Aorta (tissue), 5 donors: ENCODE measurements at regions not wholly inside any gene's neighbourhood (a gene's known extent, or its start where the extent isn't known, plus 50 kb on each side); places are given as distances from the start of the nearest gene placed in this dataset.

ENCODE experiments used
- ATAC-seq: fragments of 200-7000 bp; cut with Tn5 transposase; one replicate; pipeline ENCODE4 v1.9.1; 2022; ENCODE audit warnings: moderate library complexity; ENCODE audit not compliant: low FRiP score
- DNase-seq, 2 donors: peaks; one replicate each; pipeline ENCODE4 v3.0.0-alpha.2; 2020
- H3K27ac ChIP-seq, 2 donors: one replicate each; pipeline ENCODE4 v1.5.1; 2013; ENCODE audit warnings: low read length in 2 of 2, mild to moderate bottlenecking in 2 of 2, moderate library complexity in 2 of 2, control low read depth in 1 of 2, inconsistent platforms in 1 of 2, low read depth in 1 of 2
- H3K27me3 ChIP-seq, 2 donors: one replicate each; pipeline ENCODE4 v1.6.1; 2013; ENCODE audit warnings: control low read depth in 1 of 2, low read length in 1 of 2, mild to moderate bottlenecking in 1 of 2, moderate library complexity in 1 of 2; ENCODE audit not compliant: insufficient read depth in 2 of 2, control insufficient read depth in 1 of 2
- H3K36me3 ChIP-seq, 2 donors: one replicate each; pipeline ENCODE4 v1.6.1; 2013; ENCODE audit warnings: control low read depth in 1 of 2, low read length in 1 of 2, mild to moderate bottlenecking in 1 of 2; ENCODE audit not compliant: insufficient read depth in 2 of 2, control insufficient read depth in 1 of 2
- H3K4me1 ChIP-seq, 2 donors: one replicate each; pipeline ENCODE4 v1.6.1; 2013; ENCODE audit warnings: low read length in 2 of 2, control low read depth in 1 of 2, mild to moderate bottlenecking in 1 of 2, moderate library complexity in 1 of 2; ENCODE audit not compliant: insufficient read depth in 2 of 2, control insufficient read depth in 1 of 2
- H3K4me3 ChIP-seq, 2 donors: one replicate each; pipeline ENCODE4 v1.5.1; 2013; ENCODE audit warnings: low read length in 2 of 2, control low read depth in 1 of 2, mild to moderate bottlenecking in 1 of 2
- H3K9me3 ChIP-seq: one replicate; pipeline ENCODE4 v1.6.1; 2013; ENCODE audit warnings: mild to moderate bottlenecking, low read length; ENCODE audit not compliant: control insufficient read depth
- WGBS, 2 donors: extraction: QIAGEN DNeasy Blood & Tissue Kit; methylation state at CpG; one replicate each; pipeline ENCODE4 v1.1.7; 2013; 5-methylcytosine and 5-hydroxymethylcytosine counted together
- intact Hi-C, 2 donors: fragments of 100-400 bp; cut with DNase I; formaldehyde crosslinking; loops; one replicate each; pipeline versions ENCODE4 v1.14.2 to v1.15.0; 2022
- donor health status: healthy with polysubstance abuse.
- donor health status: Bipolar disorder and iron deficiency.
- donor health status: DM: no; HTN: no; CAD: no.
- donor health status: DM: no; HTN: no; CAD: no.
- donor health status: DM: yes; HTN: yes; CAD: no.

DNA sequence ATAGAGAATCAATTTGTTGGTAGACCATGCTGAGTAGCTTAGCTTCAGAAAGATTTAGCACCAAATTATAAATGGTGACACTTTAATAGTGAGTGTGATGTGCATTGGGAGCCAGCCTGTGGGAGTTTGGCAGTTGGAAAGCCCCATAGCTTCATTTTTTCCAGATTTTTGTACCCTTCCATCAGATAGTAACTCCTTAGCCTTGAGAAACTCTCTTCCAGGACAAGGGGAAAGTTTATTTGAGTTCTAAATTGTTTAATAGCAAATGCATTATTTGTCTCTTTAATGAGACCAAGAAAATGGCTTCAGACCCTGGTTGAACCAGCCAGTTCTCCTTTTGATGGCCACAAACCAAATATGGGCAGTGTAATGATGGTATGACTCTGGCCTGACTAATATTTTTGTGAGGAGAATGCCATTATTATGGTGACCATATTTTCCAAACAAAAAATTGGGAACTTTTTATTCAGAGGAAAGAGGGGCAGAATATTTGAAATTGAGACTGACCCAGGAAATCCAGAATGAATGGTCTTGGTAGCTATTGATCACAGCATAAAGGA, 49.8 kb downstream of the PLCE1 start:
- intact Hi-C loops, result no loop called here
- Histone ChIP-seq H3K9me3 (no peaks in the 10 kb centered on the region), H3K36me3 (no peaks in the 10 kb centered on the region), H3K4me1 (peaks cover 0 to 2% of the 10 kb centered on the region in 2 donors), H3K27me3 (no peaks in the 10 kb centered on the region), H3K27ac (no peak overlapping the region), H3K4me3 (no peak overlapping the region)
- ATAC-seq, result no peak
- no peak for DNase-seq

DNA sequence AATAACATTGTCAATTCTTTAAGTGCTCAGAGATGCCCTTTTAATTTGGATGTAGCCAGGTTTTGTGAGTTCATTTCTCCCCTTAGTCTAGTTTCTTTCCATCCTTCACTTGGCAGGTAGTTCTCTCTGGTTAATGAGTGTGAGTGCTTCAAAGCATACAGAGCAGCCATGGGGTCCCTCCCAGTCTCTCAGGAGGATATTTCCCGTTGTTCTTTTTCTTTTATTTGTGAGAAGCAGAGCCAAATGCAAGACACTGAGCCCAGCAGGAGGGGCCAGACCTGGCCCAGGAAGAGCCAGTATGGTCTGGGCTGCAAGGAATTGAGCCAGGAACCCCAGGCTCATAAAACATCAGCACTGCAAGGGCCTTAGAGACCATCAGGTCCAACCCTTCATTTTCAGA, 52.4 kb downstream of the PLCE1 start:
- no peak overlapping the region for H3K27ac ChIP-seq

DNA sequence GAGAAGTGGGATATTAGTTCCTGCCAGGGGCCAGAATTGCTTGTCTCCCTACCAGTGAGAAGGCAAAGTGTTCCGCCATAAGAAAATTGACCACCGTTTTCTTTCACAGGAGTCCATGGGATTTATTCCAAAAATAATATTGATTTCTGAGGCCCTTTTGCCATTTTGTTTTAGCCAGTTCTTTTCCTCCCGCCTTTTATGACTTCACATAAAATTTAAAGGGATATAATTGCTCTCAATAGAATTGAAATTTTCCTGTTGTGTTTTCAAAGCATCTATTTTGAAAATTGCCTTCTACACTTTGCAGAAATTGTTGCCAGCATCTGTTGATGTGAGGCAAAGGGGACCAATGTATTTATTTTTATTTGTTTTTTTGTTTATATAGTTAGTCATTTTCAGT, 53.6 kb downstream of the PLCE1 start:
- 63 to 67% methylated on average over 3 of the region's 3 CpGs for WGBS, 2 donors
- intact Hi-C loops, result no loop called here

More for the DNA sequence above, 52.4 kb downstream of the PLCE1 start:
- Histone ChIP-seq H3K36me3 (no peaks in the 10 kb centered on the region), H3K27me3 (no peaks in the 10 kb centered on the region), H3K9me3 (no peaks in the 10 kb centered on the region), H3K4me1 (peaks cover 0 to 2% of the 10 kb centered on the region in 2 donors), H3K4me3 (no peak overlapping the region)
- ATAC-seq (no peak), DNase-seq (no peak)
- intact Hi-C loops, result no loop called here
- WGBS, 2 donors, result 11 to 21% methylated on average over 1 of the region's 1 CpG

DNA sequence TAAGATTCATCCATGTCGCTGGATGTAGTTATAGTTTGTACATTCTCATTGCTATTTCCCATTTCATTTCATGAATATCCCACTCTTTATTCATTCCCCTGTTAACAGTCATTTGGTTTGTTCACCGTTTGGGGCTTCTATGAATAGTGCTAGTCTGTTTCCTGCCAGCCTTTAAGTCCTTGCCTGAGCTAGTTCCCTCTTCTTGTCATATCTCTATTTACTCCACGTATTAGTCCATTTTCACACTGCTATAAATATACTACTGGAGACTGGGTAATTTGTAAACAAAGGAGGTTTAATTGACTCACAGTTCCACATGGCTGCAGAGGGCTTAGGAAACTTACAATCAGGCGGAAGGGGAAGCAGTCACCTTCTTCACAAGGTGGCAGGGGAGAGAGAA, 56.2 kb downstream of the PLCE1 start:
- Histone ChIP-seq H3K36me3 (no peaks in the 10 kb centered on the region), H3K4me3 (no peak overlapping the region), H3K9me3 (no peaks in the 10 kb centered on the region), H3K4me1 (peaks cover 0 to 2% of the 10 kb centered on the region in 2 donors), H3K27ac (no peak overlapping the region), H3K27me3 (no peaks in the 10 kb centered on the region)
- 75 to 78% methylated on average over 4 of the region's 4 CpGs for WGBS, 2 donors
- intact Hi-C loops, result loop anchor here in 1 of 2 donors (10.0 kb wide), 1 partner anchor 55 kb away; the partner anchor contains the start of gene PLCE1
- ATAC-seq, result no peak
- DNase-seq, result no peak

More for the DNA sequence above, 53.6 kb downstream of the PLCE1 start:
- Histone ChIP-seq H3K4me1 (peaks cover 0 to under 1% of the 10 kb centered on the region in 2 donors), H3K27me3 (no peaks in the 10 kb centered on the region), H3K9me3 (no peaks in the 10 kb centered on the region), H3K4me3 (no peak overlapping the region), H3K27ac (no peak overlapping the region), H3K36me3 (no peaks in the 10 kb centered on the region)
- DNase-seq (no peak), ATAC-seq (no peak)

DNA sequence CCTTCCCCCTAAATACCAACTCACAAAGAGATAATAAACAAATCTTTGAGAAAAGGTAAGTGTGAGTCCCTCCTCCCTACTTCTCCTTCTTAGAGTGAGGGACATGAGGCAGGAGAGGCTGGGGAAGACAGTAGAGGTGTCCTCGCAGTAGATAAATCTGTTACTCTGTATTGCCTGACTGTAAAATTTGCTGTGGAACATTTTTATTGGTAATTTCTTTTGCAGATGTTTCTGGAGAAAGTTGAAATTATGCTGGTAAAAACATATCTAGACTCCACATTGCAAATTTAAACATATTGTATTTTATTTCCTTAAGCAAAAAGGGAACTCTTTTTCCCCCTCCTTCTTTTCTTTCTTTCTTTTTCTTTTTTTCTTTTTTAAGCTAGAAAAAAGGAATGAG, 58.5 kb downstream of the PLCE1 start:
- Histone ChIP-seq H3K9me3 (no peaks in the 10 kb centered on the region), H3K36me3 (no peaks in the 10 kb centered on the region), H3K4me3 (no peak overlapping the region), H3K4me1 (peaks cover 0 to 2% of the 10 kb centered on the region in 2 donors), H3K27ac (no peak overlapping the region), H3K27me3 (no peaks in the 10 kb centered on the region)
- intact Hi-C loops, result loop anchor here in 1 of 2 donors (10.0 kb wide), 1 partner anchor 57 kb away; the partner anchor contains the start of gene PLCE1
- ATAC-seq, result no peak
- 95 to 100% methylated on average over 1 of the region's 1 CpG for WGBS, 2 donors
- no peak for DNase-seq

DNA sequence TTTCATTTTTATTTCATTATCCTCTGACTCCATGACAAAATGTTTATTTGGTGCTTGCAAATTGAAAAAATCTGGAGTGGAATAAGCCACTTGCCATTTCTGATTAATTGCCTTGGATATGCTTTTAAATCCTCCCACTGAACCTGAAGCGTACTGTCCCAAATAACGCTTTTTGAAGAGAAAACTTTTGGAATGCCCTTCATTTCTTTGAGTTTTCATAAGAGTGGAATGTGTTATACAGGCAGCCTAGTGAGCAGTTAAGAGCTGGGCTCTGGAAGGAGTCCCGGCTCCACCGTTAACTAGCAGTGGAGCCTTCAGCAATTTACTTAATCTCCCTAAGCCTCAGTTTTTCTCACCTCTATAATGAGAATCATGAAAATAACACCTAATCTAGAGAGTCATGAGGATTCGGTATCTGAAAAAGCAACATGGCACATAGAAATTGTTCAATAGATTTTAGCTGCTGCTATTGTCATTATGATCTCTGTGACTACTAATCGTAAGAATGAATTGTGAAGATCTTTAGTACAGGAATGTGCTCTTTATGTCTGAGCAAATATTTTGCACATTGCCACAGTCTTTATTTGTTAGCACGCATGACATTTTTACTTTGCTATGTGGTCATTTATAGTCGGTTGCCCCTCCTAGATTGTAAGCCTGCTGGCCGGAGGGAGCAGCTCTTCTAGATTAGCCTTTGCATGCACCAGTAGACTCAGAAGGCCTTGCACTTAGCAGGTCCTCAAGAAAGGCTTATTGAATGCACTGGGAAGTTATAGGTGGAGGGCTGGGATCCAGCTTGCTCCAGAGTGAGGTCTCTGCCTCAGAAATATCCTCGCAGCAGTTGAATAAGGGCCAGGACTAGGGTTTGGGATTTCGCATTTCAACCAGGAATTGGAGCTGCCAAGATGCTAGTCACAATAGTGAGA, 59.4 kb downstream of the PLCE1 start:
- Histone ChIP-seq H3K27me3 (no peaks in the 10 kb centered on the region), H3K4me3 (peak overlapping the region in 1 of 2 donors; percentile 10), H3K9me3 (no peaks in the 10 kb centered on the region), H3K36me3 (no peaks in the 10 kb centered on the region), H3K4me1 (peaks cover 0 to 2% of the 10 kb centered on the region in 2 donors), H3K27ac (no peak overlapping the region)
- intact Hi-C loops, result loop anchor here in 1 of 2 donors (10.0 kb wide), 1 partner anchor 58 kb away; the partner anchor contains the start of gene PLCE1
- no peak for DNase-seq
- 31 to 35% methylated on average over 11 of the region's 11 CpGs for WGBS, 2 donors
- ATAC-seq, result no peak

DNA sequence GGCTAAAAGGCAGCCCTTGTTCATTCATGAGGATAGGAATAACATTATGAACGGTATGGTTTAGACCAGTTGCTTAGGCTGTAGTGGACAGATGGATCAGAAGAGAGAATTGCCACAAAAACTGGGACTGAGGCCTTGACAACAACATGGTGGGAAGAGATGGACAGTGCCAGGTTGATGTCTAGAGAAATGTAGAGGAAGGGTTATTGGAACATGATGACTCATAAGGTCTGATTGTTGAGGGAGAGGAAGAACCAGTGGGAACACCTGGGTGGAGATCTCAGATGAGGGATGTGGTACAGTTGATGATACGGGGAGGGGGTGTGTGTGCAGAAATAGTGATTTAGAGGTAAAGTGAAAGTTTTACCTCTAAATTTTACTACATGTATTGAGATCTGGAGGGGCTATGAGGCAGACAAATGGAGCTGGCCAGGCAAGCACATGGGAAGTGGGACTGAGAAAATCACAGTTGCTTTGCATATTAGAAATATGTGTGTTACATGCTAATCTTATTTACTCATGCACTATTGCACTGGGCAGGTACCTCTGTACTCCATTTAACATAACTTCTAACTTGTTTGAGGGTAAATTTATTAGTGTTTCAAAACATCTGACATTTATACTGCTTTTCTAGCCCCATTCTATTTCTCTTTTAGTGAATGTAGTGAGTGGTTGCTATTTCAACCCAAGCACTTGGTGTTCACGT, 65.6 kb downstream of the PLCE1 start:
- intact Hi-C loops, result loop anchor here in 1 of 2 donors (10.0 kb wide), 1 partner anchor 65 kb away; the partner anchor contains the start of gene PLCE1
- H3K4me3 ChIP-seq, result no peak overlapping the region
- H3K9me3 ChIP-seq, result no peaks in the 10 kb centered on the region
- ATAC-seq (no peak), DNase-seq (no peak)
- no peak overlapping the region for H3K27ac ChIP-seq
- 94 to 95% methylated on average over 3 of the region's 3 CpGs for WGBS, 2 donors
- H3K27me3 ChIP-seq, result no peaks in the 10 kb centered on the region
- H3K36me3 ChIP-seq, result no peaks in the 10 kb centered on the region
- no peaks in the 10 kb centered on the region for H3K4me1 ChIP-seq

DNA sequence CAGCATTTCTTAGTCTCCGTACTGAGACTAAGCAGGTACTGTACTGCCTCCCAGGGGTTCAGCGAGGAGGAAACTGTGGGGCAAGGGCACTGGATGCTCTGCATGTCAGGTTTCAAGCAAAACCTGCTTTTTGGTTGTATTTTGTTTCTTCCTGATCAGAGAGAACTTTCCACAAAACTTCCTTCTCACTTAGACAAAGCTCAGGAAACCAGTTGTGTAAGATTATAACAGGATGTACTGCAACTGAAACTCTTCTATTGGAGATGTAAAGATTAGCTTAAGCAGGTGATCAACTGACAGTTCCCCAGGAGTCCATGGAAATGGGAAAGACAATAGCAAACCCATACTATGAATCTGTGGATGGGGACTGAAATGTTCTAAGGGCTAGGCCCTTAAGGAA, 67.3 kb downstream of the PLCE1 start:
- no peaks in the 10 kb centered on the region for H3K36me3 ChIP-seq
- no peak overlapping the region for H3K4me3 ChIP-seq
- no peak overlapping the region for H3K27ac ChIP-seq
- 94 to 96% methylated on average over 2 of the region's 2 CpGs for WGBS, 2 donors
- ATAC-seq, result no peak
- intact Hi-C loops, result no loop called here
- no peaks in the 10 kb centered on the region for H3K27me3 ChIP-seq
- no peaks in the 10 kb centered on the region for H3K9me3 ChIP-seq
- no peaks in the 10 kb centered on the region for H3K4me1 ChIP-seq
- DNase-seq, result no peak
